NT2/D1 (cell line): ENCODE measurements at regions not wholly inside any gene's neighbourhood (a gene's known extent, or its start where the extent isn't known, plus 50 kb on each side); places are given as distances from the start of the nearest gene placed in this dataset.

Source experiments
- DNase-seq: peaks from one replicate; pipeline ENCODE4 v3.0.0-alpha.2; 2011; ENCODE audit warnings: low read depth, low spot score
- H3K27me3 ChIP-seq: 2 replicates; pipeline ENCODE4 v1.6.0; 2011; ENCODE audit warnings: mild to moderate bottlenecking; ENCODE audit not compliant: insufficient read length, insufficient read depth
- H3K36me3 ChIP-seq: 2 replicates; pipeline ENCODE4 v1.6.1; 2011; ENCODE audit warnings: mild to moderate bottlenecking, low read length, mixed read lengths; ENCODE audit not compliant: insufficient read depth, insufficient read length
- H3K4me1 ChIP-seq: 2 replicates; pipeline ENCODE4 v1.5.1; 2011; ENCODE audit not compliant: insufficient read depth, insufficient read length
- H3K4me3 ChIP-seq: 2 replicates; pipeline ENCODE4 v1.5.1; 2011; ENCODE audit warnings: low read depth; ENCODE audit not compliant: insufficient read length
- H3K9ac ChIP-seq: 2 replicates; pipeline ENCODE4 v1.6.0; 2011; ENCODE audit warnings: low read depth; ENCODE audit not compliant: insufficient read length
- H3K9me3 ChIP-seq: 2 replicates; pipeline ENCODE4 v1.5.1; 2011; ENCODE audit warnings: mild to moderate bottlenecking, low read length; ENCODE audit not compliant: insufficient read depth
- SUZ12 ChIP-seq: IDR thresholded peaks from 2 replicates; pipeline ENCODE4 v1.6.1; 2011; ENCODE audit not compliant: insufficient read length, insufficient read depth; ENCODE audit errors: extremely low read depth
- YY1 ChIP-seq: IDR thresholded peaks from 2 replicates; pipeline ENCODE4 v1.6.1; 2011; ENCODE audit not compliant: insufficient read length, insufficient read depth
- ZNF274 ChIP-seq: IDR thresholded peaks from 2 replicates; pipeline ENCODE4 v1.6.1; 2011; ENCODE audit warnings: mild to moderate bottlenecking, low read depth, low read length

- peaks cover 10% of the 10 kb centered on the region for H3K4me1 ChIP-seq
- no peaks in the 10 kb centered on the region for H3K9me3 ChIP-seq
- H3K36me3 ChIP-seq: no peaks in the 10 kb centered on the region
- no peak overlapping the region for H3K9ac ChIP-seq
- no peak for DNase-seq
- no peaks in the 10 kb centered on the region for H3K27me3 ChIP-seq
- no peak overlapping the region for H3K4me3 ChIP-seq
- no peak for TF ChIP-seq YY1
- TF ChIP-seq ZNF274: no peak
- no peak for TF ChIP-seq SUZ12
These were observed 131.0 kb upstream of the HUWE1 start for GRCh38 chrX:53817548-53817947.

GRCh38 chrX:53813670-53814440 lies 127.3 kb upstream of the HUWE1 start:
- TF ChIP-seq YY1 (no peak), SUZ12 (no peak), ZNF274 (no peak)
- H3K27me3 ChIP-seq: no peaks in the 10 kb centered on the region

GRCh38 chrX:53798281-53798680 lies 111.8 kb upstream of the HUWE1 start:
- Histone ChIP-seq H3K9ac (no peak overlapping the region), H3K36me3 (no peaks in the 10 kb centered on the region), H3K9me3 (peaks cover 5% of the 10 kb centered on the region; the same call in 1 of the 2 replicates), H3K4me3 (no peak overlapping the region), H3K27me3 (no peaks in the 10 kb centered on the region), H3K4me1 (no peaks in the 10 kb centered on the region)
- no peak for DNase-seq
- TF ChIP-seq ZNF274: no peak
- no peak for TF ChIP-seq YY1
- no peak for TF ChIP-seq SUZ12

More at GRCh38 chrX:53813670-53814440, 127.3 kb upstream of the HUWE1 start:
- no peak for DNase-seq
- H3K4me1 ChIP-seq: peaks cover 10% of the 10 kb centered on the region
- H3K9ac ChIP-seq: no peak overlapping the region
- no peak overlapping the region for H3K4me3 ChIP-seq
- H3K36me3 ChIP-seq: no peaks in the 10 kb centered on the region
- H3K9me3 ChIP-seq: no peaks in the 10 kb centered on the region

- Histone ChIP-seq H3K36me3 (no peaks in the 10 kb centered on the region), H3K4me1 (no peaks in the 10 kb centered on the region), H3K27me3 (no peaks in the 10 kb centered on the region), H3K9me3 (peaks cover 5% of the 10 kb centered on the region; the same call in 1 of the 2 replicates), H3K4me3 (no peak overlapping the region), H3K9ac (no peak overlapping the region)
- DNase-seq: peak; percentile 20
- TF ChIP-seq ZNF274 (no peak), SUZ12 (no peak), YY1 (no peak)
These were observed 109.1 kb upstream of the HUWE1 start for GRCh38 chrX:53795576-53795975.

- no peaks in the 10 kb centered on the region for H3K9me3 ChIP-seq
These were observed 107.7 kb upstream of the HUWE1 start for GRCh38 chrX:53794181-53794580.

GRCh38 chrX:53768865-53769264 lies 82.3 kb upstream of the HUWE1 start:
- DNase-seq: no peak
- Histone ChIP-seq H3K36me3 (no peaks in the 10 kb centered on the region), H3K4me1 (no peaks in the 10 kb centered on the region), H3K9me3 (peaks cover 5% of the 10 kb centered on the region; the same call in 1 of the 2 replicates), H3K27me3 (no peaks in the 10 kb centered on the region), H3K4me3 (no peak overlapping the region), H3K9ac (no peak overlapping the region)
- TF ChIP-seq SUZ12 (no peak), YY1 (no peak), ZNF274 (no peak)

More at GRCh38 chrX:53794181-53794580, 107.7 kb upstream of the HUWE1 start:
- no peaks in the 10 kb centered on the region for H3K36me3 ChIP-seq
- no peaks in the 10 kb centered on the region for H3K4me1 ChIP-seq
- no peak overlapping the region for H3K9ac ChIP-seq
- no peaks in the 10 kb centered on the region for H3K27me3 ChIP-seq
- no peak overlapping the region for H3K4me3 ChIP-seq
- no peak for TF ChIP-seq YY1
- TF ChIP-seq SUZ12: no peak
- TF ChIP-seq ZNF274: no peak
- DNase-seq: no peak

GRCh38 chrX:53768451-53768850 lies 81.9 kb upstream of the HUWE1 start:
- Histone ChIP-seq H3K9ac (no peak overlapping the region), H3K36me3 (no peaks in the 10 kb centered on the region)

More at GRCh38 chrX:53768451-53768850, 81.9 kb upstream of the HUWE1 start:
- Histone ChIP-seq H3K4me1 (no peaks in the 10 kb centered on the region), H3K9me3 (peaks cover 5% of the 10 kb centered on the region; the same call in 1 of the 2 replicates), H3K4me3 (no peak overlapping the region), H3K27me3 (no peaks in the 10 kb centered on the region)
- DNase-seq: no peak
- no peak for TF ChIP-seq YY1
- no peak for TF ChIP-seq SUZ12
- no peak for TF ChIP-seq ZNF274
